WERI-Rb-1 (cell line): ENCODE measurements at regions not wholly inside any gene's neighbourhood (a gene's known extent, or its start where the extent isn't known, plus 50 kb on each side); places are given as distances from the start of the nearest gene placed in this dataset.

Experiments used
- DNase-seq: peaks from one replicate; pipeline ENCODE4 v3.0.0-alpha.2; 2020
- H3K27ac ChIP-seq: fragments of 250-450 bp; sonication (Bioruptor Pico); 2 replicates; pipeline ENCODE4 v1.5.1; 2020; ENCODE audit warnings: mild to moderate bottlenecking, moderate library complexity
- H3K27me3 ChIP-seq: fragments of 250-450 bp; sonication (Bioruptor Pico); 2 replicates; pipeline ENCODE4 v1.5.1; 2021; ENCODE audit warnings: mild to moderate bottlenecking, low read depth, moderate library complexity; ENCODE audit not compliant: insufficient read depth, severe bottlenecking
- H3K36me3 ChIP-seq: fragments of 250-450 bp; sonication (Bioruptor Pico); 2 replicates; pipeline ENCODE4 v1.5.1; 2020; ENCODE audit warnings: mild to moderate bottlenecking, moderate library complexity
- H3K4me3 ChIP-seq: 2 replicates; pipeline ENCODE4 v1.5.1; 2011; ENCODE audit warnings: low read depth, mild to moderate bottlenecking, control low read depth, low read length
- H3K9me3 ChIP-seq: fragments of 250-450 bp; sonication (Bioruptor Pico); 2 replicates; pipeline ENCODE4 v1.5.1; 2021; ENCODE audit warnings: mild to moderate bottlenecking, moderate library complexity; ENCODE audit not compliant: severe bottlenecking
- CTCF ChIP-seq: IDR thresholded peaks from 2 replicates; pipeline ENCODE4 v1.5.1; 2011; ENCODE audit warnings: low read depth, mild to moderate bottlenecking, control low read depth, inconsistent platforms, low read length

GRCh38 chr6:97790926-97791590 lies 508.0 kb upstream of the MMS22L start:
- Histone ChIP-seq H3K27me3 (no peaks in the 10 kb centered on the region), H3K36me3 (no peaks in the 10 kb centered on the region), H3K9me3 (no peaks in the 10 kb centered on the region), H3K27ac (no peak overlapping the region), H3K4me3 (no peak overlapping the region)
- DNase-seq = no peak
- no peak for TF ChIP-seq CTCF

GRCh38 chr6:97805596-97805995 lies 522.6 kb upstream of the MMS22L start:
- Histone ChIP-seq H3K36me3 (no peaks in the 10 kb centered on the region), H3K27me3 (no peaks in the 10 kb centered on the region), H3K9me3 (no peaks in the 10 kb centered on the region), H3K27ac (no peak overlapping the region), H3K4me3 (no peak overlapping the region)
- no peak for TF ChIP-seq CTCF
- DNase-seq = no peak

GRCh38 chr6:97812940-97813339 lies 529.9 kb upstream of the MMS22L start:
- no peak overlapping the region for H3K4me3 ChIP-seq
- no peaks in the 10 kb centered on the region for H3K9me3 ChIP-seq
- H3K27ac ChIP-seq = no peak overlapping the region
- no peaks in the 10 kb centered on the region for H3K36me3 ChIP-seq
- H3K27me3 ChIP-seq = no peaks in the 10 kb centered on the region
- TF ChIP-seq CTCF = no peak
- DNase-seq = no peak

GRCh38 chr6:97813889-97814567 lies 531.0 kb upstream of the MMS22L start:
- Histone ChIP-seq H3K36me3 (no peaks in the 10 kb centered on the region), H3K27me3 (no peaks in the 10 kb centered on the region), H3K27ac (no peak overlapping the region), H3K9me3 (no peaks in the 10 kb centered on the region), H3K4me3 (no peak overlapping the region)
- DNase-seq = peak; percentile 14
- TF ChIP-seq CTCF = no peak

- no peak for TF ChIP-seq CTCF
- DNase-seq = no peak
- H3K36me3 ChIP-seq = no peaks in the 10 kb centered on the region
- H3K27ac ChIP-seq = no peak overlapping the region
- H3K4me3 ChIP-seq = no peak overlapping the region
- H3K9me3 ChIP-seq = no peaks in the 10 kb centered on the region
- H3K27me3 ChIP-seq = no peaks in the 10 kb centered on the region
Measured at GRCh38 chr6:97815301-97815812, 532.3 kb upstream of the MMS22L start.
